B cell (primary cell): ENCODE measurements at regions not wholly inside any gene's neighbourhood (a gene's known extent, or its start where the extent isn't known, plus 50 kb on each side); places are given as distances from the start of the nearest gene placed in this dataset.

Source experiments
- ATAC-seq: fragments of 200-7000 bp; cut with Tn5 transposase; one replicate; pipeline ENCODE4 v1.10.0; 2021; ENCODE audit warnings: low read depth, mild to moderate bottlenecking, moderate number of reproducible peaks, moderate library complexity
- CTCF ChIA-PET: fragments of 350-600 bp; sonication (Branson Sonifier 250); formaldehyde crosslinking; loops from one replicate; lab custom pipeline; 2021; ENCODE audit warnings: antibody characterized with exemption, inconsistent platforms; lab: Charles Lee
- POLR2A ChIA-PET: fragments of 350-600 bp; sonication (Branson Sonifier 250); formaldehyde crosslinking; loops from one replicate; lab custom pipeline; 2021; ENCODE audit warnings: antibody characterized with exemption; lab: Charles Lee
- DNase-seq: peaks from one replicate; pipeline ENCODE4 v3.0.0; 2013
- H2AFZ ChIP-seq: 2 replicates; pipeline ENCODE4 v1.6.1; 2012; ENCODE audit warnings: mild to moderate bottlenecking, low read depth, low read length; ENCODE audit not compliant: insufficient read depth, poor library complexity, severe bottlenecking
- H3K27ac ChIP-seq, 2 donors: 1 replicate in 1 of 2; 2 replicates in 1 of 2; pipeline ENCODE4 v1.5.1; 2012 to 2013; ENCODE audit warnings: low read length in 2 of 2, mild to moderate bottlenecking in 2 of 2, moderate library complexity in 1 of 2
- H3K27me3 ChIP-seq, 4 experiments: fragments of 200-600 bp in 1 of 4; sonication (generic) in 1 of 4; replicated peaks in 1 of 4; 1 replicate in 2 of 4; 2 replicates in 2 of 4; pipeline versions ENCODE4 v1.6.1 to v1.7.0; 2013 to 2016; ENCODE audit warnings: low read length in 3 of 4, mild to moderate bottlenecking in 2 of 4, mixed read lengths in 1 of 4, moderate library complexity in 1 of 4; ENCODE audit not compliant: insufficient read depth in 4 of 4, control insufficient read depth in 3 of 4; ENCODE audit errors: control extremely low read depth in 1 of 4
- H3K36me3 ChIP-seq, 2 experiments: replicated peaks in 1 of 2; 1 replicate in 1 of 2; 2 replicates in 1 of 2; pipeline versions ENCODE4 v1.6.1 to v1.7.1; 2013; ENCODE audit warnings: low read length in 1 of 2; ENCODE audit not compliant: insufficient read depth in 2 of 2, control insufficient read depth in 1 of 2; ENCODE audit errors: control extremely low read depth in 1 of 2, extremely low read depth in 1 of 2
- H3K4me1 ChIP-seq, 2 donors: fragments of 200-600 bp in 1 of 2; sonication (generic) in 1 of 2; 1 replicate in 1 of 2; 2 replicates in 1 of 2; pipeline versions ENCODE4 v1.5.1 to v1.6.1; 2013 to 2017; ENCODE audit warnings: low read length in 2 of 2; ENCODE audit not compliant: control insufficient read depth in 2 of 2, insufficient read depth in 2 of 2
- H3K4me2 ChIP-seq: replicated peaks from 2 replicates; pipeline ENCODE3; 2012; ENCODE audit warnings: mild to moderate bottlenecking, low read depth, low read length; ENCODE audit not compliant: poor library complexity, severe bottlenecking
- H3K4me3 ChIP-seq, 5 experiments: fragments of 200-600 bp in 1 of 5; sonication (generic) in 1 of 5; 1 replicate in 3 of 5; 2 replicates in 2 of 5; pipeline versions ENCODE4 v1.5.1 to v1.7.0; 2011 to 2016; ENCODE audit warnings: low read length in 4 of 5, mild to moderate bottlenecking in 4 of 5, low read depth in 2 of 5, control low read depth in 1 of 5, moderate library complexity in 1 of 5; ENCODE audit not compliant: insufficient read depth in 1 of 5; ENCODE audit errors: control extremely low read depth in 1 of 5, extremely low read depth in 1 of 5
- H3K79me2 ChIP-seq: fragments of 200-600 bp; sonication (generic); one replicate; pipeline ENCODE4 v1.6.0; 2016; ENCODE audit warnings: low read length; ENCODE audit not compliant: control insufficient read depth, insufficient read depth
- H3K9ac ChIP-seq: fragments of 200-600 bp; sonication (generic); 2 replicates; pipeline ENCODE4 v1.6.1; 2017; ENCODE audit warnings: mild to moderate bottlenecking, low read length, moderate library complexity
- H3K9me3 ChIP-seq, 3 donors: one replicate each; pipeline versions ENCODE4 v1.6.1 to v1.7.1; 2013; ENCODE audit warnings: low read length in 2 of 3; ENCODE audit not compliant: control insufficient read depth in 2 of 3, insufficient read depth in 1 of 3; ENCODE audit errors: control extremely low read depth in 1 of 3
- H4K20me1 ChIP-seq: 2 replicates; pipeline ENCODE4 v1.6.0; 2012; ENCODE audit warnings: mild to moderate bottlenecking, low read length; ENCODE audit not compliant: insufficient read depth, control insufficient read depth, poor library complexity, severe bottlenecking
- H3K27ac Mint-ChIP-seq: one replicate; pipeline ENCODE4 v1.8.0; 2021; ENCODE audit warnings: mixed read lengths
- H3K27me3 Mint-ChIP-seq: one replicate; pipeline ENCODE4 v1.8.0; 2021; ENCODE audit warnings: mixed read lengths
- H3K4me1 Mint-ChIP-seq: one replicate; pipeline ENCODE4 v1.8.0; 2021; ENCODE audit warnings: mixed read lengths
- H3K4me3 Mint-ChIP-seq: one replicate; pipeline ENCODE4 v1.8.0; 2021; ENCODE audit warnings: mixed read lengths
- H3K9me3 Mint-ChIP-seq: one replicate; pipeline ENCODE4 v1.8.0; 2022; ENCODE audit warnings: mixed read lengths; ENCODE audit not compliant: insufficient read depth
- EZH2 ChIP-seq: IDR thresholded peaks from 2 replicates; pipeline ENCODE4 v1.6.1; 2012; ENCODE audit warnings: borderline replicate concordance, low read depth, mild to moderate bottlenecking, moderate library complexity, low read length; ENCODE audit not compliant: insufficient read depth, poor library complexity, severe bottlenecking
- WGBS: methylation state at CpG from one replicate; pipeline ENCODE4 v1.1.5; 2013; ENCODE audit warnings: missing lambda C conversion rate; ENCODE audit not compliant: insufficient coverage; 5-methylcytosine and 5-hydroxymethylcytosine counted together
- intact Hi-C: fragments of 100-400 bp; cut with micrococcal nuclease; formaldehyde crosslinking; loops from one replicate; pipeline ENCODE4 v1.10.0; 2022
- TF ChIP-seq, protein P1 (sequence below): fragments of 200-600 bp; IDR thresholded peaks from one replicate; pipeline ENCODE4 v1.8.0; 2022; ENCODE audit warnings: antibody characterized with exemption, mild to moderate bottlenecking

DNA sequence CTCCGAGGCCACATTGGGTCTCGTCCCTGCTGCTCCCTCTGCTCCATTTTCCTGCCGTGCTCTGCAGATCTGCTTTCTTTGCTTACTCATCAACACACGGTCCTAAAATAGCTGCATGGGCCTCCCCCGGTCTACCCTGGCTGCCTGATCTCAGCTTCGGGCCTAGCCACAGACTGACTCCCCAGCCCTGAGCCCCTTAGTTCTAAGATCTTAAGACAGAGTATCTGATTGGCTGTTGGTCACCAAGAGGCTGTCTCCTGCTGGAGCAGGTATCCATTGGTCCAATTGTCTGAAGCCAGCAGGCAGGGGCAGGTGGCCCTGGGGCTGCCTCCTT, 53.7 kb upstream of the NECTIN1 start:
- no peak overlapping the region for H3K4me3 Mint-ChIP-seq
- DNase-seq (no peak), ATAC-seq (no peak)
- Histone ChIP-seq H3K9me3 (peaks cover 0 to 12% (median 0%) of the 10 kb centered on the region in 3 donors), H3K79me2 (no peaks in the 10 kb centered on the region), H3K9ac (no peak overlapping the region), H3K36me3 (no peaks in the 10 kb centered on the region), H3K27ac (no peak overlapping the region), H3K4me3 (no peak overlapping the region), H4K20me1 (no peaks in the 10 kb centered on the region), H3K27me3 (peaks cover 0 to 6% (median 2%) of the 10 kb centered on the region in 4 experiments), H3K4me2 (no peak overlapping the region), H3K4me1 (no peaks in the 10 kb centered on the region), H2AFZ (no peak overlapping the region)
- intact Hi-C loops: no loop called here
- no peak overlapping the region for H3K27ac Mint-ChIP-seq
- ChIA-PET CTCF (no interaction called here), POLR2A (no interaction called here)
- WGBS: 65% methylated on average over 6 of the region's 6 CpGs
- H3K9me3 Mint-ChIP-seq: no peaks in the 10 kb centered on the region
- H3K4me1 Mint-ChIP-seq: no peaks in the 10 kb centered on the region
- H3K27me3 Mint-ChIP-seq: peaks cover 21% of the 10 kb centered on the region
- TF ChIP-seq, protein P1, sequence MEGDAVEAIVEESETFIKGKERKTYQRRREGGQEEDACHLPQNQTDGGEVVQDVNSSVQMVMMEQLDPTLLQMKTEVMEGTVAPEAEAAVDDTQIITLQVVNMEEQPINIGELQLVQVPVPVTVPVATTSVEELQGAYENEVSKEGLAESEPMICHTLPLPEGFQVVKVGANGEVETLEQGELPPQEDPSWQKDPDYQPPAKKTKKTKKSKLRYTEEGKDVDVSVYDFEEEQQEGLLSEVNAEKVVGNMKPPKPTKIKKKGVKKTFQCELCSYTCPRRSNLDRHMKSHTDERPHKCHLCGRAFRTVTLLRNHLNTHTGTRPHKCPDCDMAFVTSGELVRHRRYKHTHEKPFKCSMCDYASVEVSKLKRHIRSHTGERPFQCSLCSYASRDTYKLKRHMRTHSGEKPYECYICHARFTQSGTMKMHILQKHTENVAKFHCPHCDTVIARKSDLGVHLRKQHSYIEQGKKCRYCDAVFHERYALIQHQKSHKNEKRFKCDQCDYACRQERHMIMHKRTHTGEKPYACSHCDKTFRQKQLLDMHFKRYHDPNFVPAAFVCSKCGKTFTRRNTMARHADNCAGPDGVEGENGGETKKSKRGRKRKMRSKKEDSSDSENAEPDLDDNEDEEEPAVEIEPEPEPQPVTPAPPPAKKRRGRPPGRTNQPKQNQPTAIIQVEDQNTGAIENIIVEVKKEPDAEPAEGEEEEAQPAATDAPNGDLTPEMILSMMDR: no peak
- TF ChIP-seq EZH2: no peak

DNA sequence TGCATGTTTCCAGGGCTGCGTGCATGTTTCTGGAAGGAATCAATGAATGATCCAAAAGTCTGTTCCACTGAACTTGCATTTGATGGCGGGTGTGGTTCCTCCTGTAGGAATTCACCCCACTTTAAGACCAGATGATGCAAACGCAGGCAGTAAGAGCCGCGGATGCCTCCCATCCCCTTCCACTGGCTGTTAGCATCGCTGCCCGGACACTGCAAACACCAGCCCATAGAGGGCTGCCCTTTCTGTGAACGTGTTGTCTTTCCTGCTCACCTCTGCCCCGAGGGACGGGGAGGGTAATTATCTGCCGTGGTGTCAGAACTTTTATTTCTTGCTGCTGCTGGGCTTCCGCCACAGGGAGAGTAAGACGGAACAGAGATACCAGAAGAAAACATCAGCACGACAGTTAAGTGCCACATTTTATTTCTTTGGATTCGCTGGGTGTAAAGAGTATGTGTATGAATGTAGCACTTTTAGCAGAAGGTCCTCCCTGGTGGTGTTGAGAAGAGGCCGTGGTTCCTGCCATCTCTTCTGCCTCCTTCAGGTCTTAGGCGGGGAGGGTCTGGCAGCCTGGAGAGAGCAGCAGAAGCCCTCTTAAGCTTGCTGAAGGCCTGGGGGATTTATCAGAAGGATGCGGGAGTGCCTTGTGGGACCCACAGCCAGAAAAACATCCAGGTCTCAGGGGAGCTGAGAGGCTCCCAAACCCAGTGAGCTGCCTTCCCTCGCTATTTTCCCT, 53.2 kb upstream of the NECTIN1 start:
- Histone ChIP-seq H3K79me2 (no peaks in the 10 kb centered on the region), H3K4me1 (no peaks in the 10 kb centered on the region), H3K9ac (no peak overlapping the region), H3K4me3 (no peak overlapping the region), H3K27me3 (peaks cover 0 to 6% (median 2%) of the 10 kb centered on the region in 4 experiments), H3K9me3 (peaks cover 0 to 12% (median 0%) of the 10 kb centered on the region in 3 donors), H4K20me1 (no peaks in the 10 kb centered on the region), H3K36me3 (no peaks in the 10 kb centered on the region), H3K27ac (no peak overlapping the region), H2AFZ (no peak overlapping the region), H3K4me2 (no peak overlapping the region)
- ATAC-seq (no peak), DNase-seq (no peak)
- 70% methylated on average over 19 of the region's 19 CpGs for WGBS
- Mint-ChIP-seq H3K4me3 (no peak overlapping the region), H3K27me3 (peaks cover 19% of the 10 kb centered on the region), H3K27ac (no peak overlapping the region), H3K9me3 (no peaks in the 10 kb centered on the region), H3K4me1 (no peaks in the 10 kb centered on the region)
- ChIA-PET CTCF (no interaction called here), POLR2A (no interaction called here)
- intact Hi-C loops: no loop called here
- TF ChIP-seq, protein P1: no peak
- no peak for TF ChIP-seq EZH2
